HG02610 (cell line): ENCODE measurements at regions not wholly inside any gene's neighbourhood (a gene's known extent, or its start where the extent isn't known, plus 50 kb on each side); places are given as distances from the start of the nearest gene placed in this dataset.

Experiments used
- ATAC-seq: cut with Tn5 transposase; IDR thresholded peaks from one replicate; pipeline ENCODE4 v1.9.1; 2021; ENCODE audit warnings: mild to moderate bottlenecking, moderate library complexity; ENCODE audit not compliant: unreplicated experiment

DNA sequence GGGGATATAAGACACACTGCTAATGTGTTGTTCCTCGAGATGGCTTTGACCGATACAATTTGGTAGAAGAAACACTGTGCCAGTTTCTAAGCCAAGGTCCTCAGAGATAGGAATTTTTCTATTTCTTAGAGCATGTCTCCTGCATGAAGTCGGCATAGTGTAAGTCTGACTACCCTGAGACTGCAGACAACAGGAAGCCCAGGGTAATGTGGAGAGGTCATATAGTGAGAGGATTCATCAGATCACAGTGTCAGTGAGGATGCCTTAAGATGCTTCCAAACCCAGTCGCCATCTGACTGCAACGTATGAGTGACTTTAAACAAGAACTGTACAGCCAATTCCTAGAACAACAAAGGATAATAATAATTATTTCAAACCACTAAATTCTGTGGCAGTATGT lies 818.3 kb upstream of the GYPC start:
- no peak for ATAC-seq

- no peak for ATAC-seq
Observed at GRCh38 chr2:125839945-125840344, 816.0 kb upstream of the GYPC start.

DNA sequence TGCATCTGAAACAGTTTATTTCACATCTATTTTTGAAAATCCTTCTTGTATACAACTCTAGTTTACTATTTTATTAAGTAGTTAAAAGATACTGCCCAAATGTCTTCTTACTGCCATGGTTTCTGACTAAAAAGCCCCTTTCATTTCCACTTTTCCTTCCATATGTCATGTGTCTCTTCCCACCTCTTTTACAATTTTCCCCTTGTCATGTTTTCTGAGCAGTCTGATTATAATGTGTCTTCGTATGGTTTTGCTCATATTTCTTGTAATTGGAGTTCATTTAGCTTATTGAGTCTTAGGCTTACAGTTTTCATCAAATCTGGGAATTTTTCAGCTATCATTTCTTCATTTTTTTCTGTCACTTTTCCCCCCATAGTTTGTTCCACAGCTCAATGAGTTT lies 813.9 kb upstream of the GYPC start:
- ATAC-seq: no peak

- no peak for ATAC-seq
Observed at GRCh38 chr2:125850541-125850940, 805.4 kb upstream of the GYPC start.

GRCh38 chr2:125852364-125852763 lies 803.6 kb upstream of the GYPC start:
- ATAC-seq: no peak

DNA sequence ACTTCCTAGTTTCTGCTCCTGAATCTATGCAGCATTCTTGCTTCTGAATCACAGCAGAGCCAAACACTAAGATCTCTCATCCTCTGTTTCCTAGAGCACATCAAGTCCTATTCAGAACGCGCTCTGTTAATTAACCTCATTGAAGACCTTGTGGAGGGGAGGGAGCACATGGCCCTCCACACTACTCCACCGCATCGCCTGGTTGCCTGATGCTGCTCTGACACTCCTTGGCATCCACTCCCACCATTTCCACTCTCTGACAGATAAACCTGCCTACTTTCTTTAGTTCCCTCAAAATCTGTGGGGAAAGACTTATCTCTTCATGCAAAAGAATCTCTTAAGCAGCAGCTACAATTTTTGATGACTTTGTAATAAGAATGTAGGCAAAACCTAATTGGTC lies 802.3 kb upstream of the GYPC start:
- no peak for ATAC-seq

GRCh38 chr2:125855204-125855603 lies 800.8 kb upstream of the GYPC start:
- ATAC-seq: no peak

- no peak for ATAC-seq
Observed at GRCh38 chr2:125857971-125858794, 797.8 kb upstream of the GYPC start.

DNA sequence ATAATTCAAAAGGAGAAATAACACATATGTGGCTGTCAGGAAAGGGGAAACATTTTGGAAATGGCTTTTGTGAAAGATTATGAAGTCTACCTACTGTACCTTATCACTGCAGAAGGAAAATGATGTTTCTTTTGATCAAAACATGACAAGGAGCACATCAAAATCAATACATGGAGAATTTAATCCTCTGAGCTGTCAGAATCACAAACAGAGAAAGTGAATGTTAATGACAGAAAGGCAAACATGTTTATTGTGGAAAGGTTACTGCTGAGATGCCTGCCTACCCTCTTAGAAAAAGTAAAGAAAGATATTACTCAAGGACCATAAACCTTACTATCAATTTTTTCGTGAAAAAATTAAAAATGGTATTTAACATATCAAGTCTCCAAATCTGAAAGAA lies 794.5 kb upstream of the GYPC start:
- no peak for ATAC-seq

- no peak for ATAC-seq
Observed at GRCh38 chr2:125867908-125868307, 788.0 kb upstream of the GYPC start.

DNA sequence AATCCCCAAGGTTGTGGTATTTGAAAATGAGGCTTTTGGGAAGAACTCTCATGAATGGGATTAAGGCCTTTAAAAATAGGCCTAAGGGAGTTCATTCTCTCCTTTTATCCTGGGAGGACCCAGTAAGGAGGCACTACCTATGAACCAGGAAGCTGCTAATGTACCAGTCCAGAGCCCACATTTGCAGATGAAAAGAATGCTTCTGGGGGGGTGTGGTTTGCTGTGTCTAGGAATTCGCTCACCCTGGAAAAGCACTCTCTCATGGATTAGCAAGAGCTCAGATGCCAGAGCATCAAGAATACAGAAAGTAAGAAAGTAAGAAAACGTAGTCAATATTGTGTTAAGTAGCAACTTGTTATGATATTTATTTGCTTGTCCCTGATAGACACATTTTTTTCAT lies 785.7 kb upstream of the GYPC start:
- no peak for ATAC-seq

GRCh38 chr2:125870746-125871145 lies 785.2 kb upstream of the GYPC start:
- ATAC-seq: no peak

GRCh38 chr2:125874564-125874963 lies 781.4 kb upstream of the GYPC start:
- no peak for ATAC-seq

DNA sequence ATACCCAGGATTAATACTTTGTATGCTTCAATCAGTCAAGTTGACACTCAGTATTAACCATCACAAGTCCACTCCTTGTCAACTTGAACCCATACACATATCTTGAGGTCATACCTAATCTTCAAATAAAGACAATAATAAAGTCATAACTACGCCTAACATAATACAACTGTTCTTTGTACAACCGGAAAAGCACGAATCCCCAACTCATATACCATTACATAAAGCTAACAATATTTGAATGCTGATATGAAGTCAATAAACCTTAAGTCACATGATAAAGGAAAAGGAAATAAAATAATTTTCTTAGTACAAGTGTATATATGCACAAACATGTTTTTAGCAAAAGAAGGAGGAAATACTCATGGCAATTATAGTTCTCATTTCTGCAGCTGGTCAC lies 770.6 kb upstream of the GYPC start:
- ATAC-seq: no peak

DNA sequence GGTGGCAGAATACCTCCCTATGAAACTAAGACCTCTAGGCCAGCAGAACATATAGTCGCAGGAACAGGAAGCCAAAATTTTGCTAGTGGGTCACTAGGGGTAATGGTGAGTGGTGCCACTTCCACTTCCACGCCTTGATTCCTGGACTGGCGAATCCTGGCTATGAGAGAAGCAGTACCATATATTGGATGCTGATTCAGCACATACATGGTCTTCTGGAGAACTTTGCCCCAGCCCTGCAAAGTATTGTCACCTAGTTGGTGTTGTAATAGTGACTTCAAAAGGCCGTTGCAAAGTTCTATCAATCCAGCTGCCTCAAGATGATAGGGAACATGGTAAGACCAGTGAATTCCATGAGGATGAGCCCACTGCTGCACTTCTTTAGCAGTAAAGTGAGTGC lies 769.8 kb upstream of the GYPC start:
- ATAC-seq: no peak

DNA sequence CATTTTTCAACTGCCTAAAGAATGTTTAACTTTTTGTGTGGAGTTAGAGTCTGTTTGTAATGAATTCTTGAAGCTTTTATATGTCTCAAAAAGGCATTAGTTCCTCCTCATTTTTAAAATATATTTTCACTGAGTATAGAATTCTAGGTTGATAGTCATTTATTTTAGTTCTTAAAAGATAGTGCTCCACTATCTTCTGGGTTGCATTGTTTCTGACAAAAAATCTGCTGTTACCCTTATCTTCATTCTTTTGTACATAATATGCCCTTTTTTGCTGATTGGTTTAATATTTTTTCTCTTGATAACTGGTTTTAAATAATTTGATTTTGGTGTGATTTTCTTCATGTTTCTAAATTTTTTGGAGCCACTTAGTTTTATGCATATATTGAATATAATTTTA lies 754.7 kb upstream of the GYPC start:
- ATAC-seq: no peak

GRCh38 chr2:125925891-125926546 lies 729.9 kb upstream of the GYPC start:
- ATAC-seq: no peak

- ATAC-seq: peak; percentile 72
Observed at GRCh38 chr2:125935559-125935958, 720.4 kb upstream of the GYPC start.

DNA sequence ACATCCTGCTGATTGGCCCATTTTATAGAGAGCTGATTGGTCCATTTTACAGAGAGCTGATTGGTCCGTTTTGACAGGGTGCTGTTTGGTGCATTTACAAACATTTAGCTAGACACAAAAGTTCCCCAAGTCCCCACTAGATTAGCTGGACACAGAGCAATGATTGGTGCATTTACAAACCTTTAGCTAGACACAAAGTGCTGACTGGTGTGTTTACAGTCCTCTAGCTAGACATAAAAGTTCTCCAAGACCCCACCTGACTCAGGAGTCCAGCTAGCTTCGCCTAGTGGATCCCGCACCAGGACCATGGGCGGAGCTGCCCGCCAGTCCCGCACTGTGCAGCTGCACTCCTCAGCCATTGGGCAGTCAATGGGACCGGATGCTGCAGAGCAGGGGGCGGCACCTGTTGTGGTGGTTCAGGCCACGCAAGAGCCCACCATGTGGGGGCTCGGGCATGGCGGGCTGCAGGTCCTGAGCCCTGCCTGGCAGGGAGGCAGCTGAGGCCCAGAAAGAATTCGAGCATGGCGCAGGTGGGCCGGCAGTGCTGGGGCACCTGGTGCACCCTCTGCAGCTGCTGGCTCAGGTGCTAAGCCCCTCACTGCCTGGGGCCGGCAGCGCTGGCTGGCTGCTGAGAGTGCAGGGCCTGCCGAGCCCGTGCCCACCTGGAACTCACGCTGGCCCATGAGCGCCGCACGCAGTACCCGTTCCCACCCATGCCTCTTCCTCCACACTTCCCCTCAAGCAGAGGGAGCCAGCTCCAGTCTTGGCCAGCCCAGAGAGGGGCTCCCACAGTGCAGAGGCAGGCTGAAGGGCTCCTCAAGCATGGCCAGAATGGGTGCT lies 713.2 kb upstream of the GYPC start:
- ATAC-seq: no peak

- no peak for ATAC-seq
Observed at GRCh38 chr2:125959047-125959446, 696.9 kb upstream of the GYPC start.

GRCh38 chr2:125961739-125962138 lies 694.2 kb upstream of the GYPC start:
- ATAC-seq: no peak

DNA sequence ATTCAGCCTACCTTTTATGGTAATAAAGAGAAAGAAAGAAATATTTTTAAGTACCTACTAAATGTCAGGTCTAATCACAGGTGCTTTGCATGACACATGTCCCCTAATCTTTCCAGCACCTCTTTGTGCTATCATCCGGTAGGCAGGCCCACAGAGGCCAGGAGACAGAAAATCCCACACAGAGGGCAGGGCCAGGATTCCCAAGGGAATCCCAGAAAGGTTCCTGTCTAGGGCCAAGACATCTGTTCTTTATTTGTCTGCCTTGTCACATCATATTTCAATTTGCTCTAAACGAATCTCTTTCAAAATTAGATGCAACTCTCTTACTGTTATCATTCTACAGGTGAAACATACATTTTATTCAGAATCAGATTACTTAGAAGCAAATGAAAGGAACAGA lies 676.1 kb upstream of the GYPC start:
- ATAC-seq: no peak
